Endodermal cell (in vitro differentiated cells): ENCODE measurements at regions not wholly inside any gene's neighbourhood (a gene's known extent, or its start where the extent isn't known, plus 50 kb on each side); places are given as distances from the start of the nearest gene placed in this dataset.
"Not testable (repeated sequence)": the region's sequence is repeated elsewhere in the genome, so short reads cannot be mapped to it uniquely, and the experiment has no call there.

Source experiments
- DNase-seq: peaks from one replicate; pipeline ENCODE4 v3.0.0-alpha.2; 2017
- H3K27ac ChIP-seq: 2 replicates; pipeline ENCODE4 v1.5.1; 2013; ENCODE audit warnings: mild to moderate bottlenecking, low read depth, low read length, moderate library complexity
- H3K27me3 ChIP-seq: 2 replicates; pipeline ENCODE4 v1.6.1; 2013; ENCODE audit warnings: mild to moderate bottlenecking, low read length, moderate library complexity; ENCODE audit not compliant: insufficient read depth, control insufficient read depth, poor library complexity, severe bottlenecking
- H3K36me3 ChIP-seq: 2 replicates; pipeline ENCODE4 v1.7.0; 2013; ENCODE audit warnings: mild to moderate bottlenecking, low read length, moderate library complexity; ENCODE audit not compliant: control insufficient read depth, insufficient read depth
- H3K4me1 ChIP-seq: one replicate; pipeline ENCODE4 v1.7.0; 2013; ENCODE audit warnings: low read length; ENCODE audit not compliant: control insufficient read depth, insufficient read depth
- H3K4me3 ChIP-seq: 2 replicates; pipeline ENCODE4 v1.5.1; 2013; ENCODE audit warnings: mild to moderate bottlenecking, low read length, moderate library complexity
- H3K9ac ChIP-seq: 2 replicates; pipeline ENCODE4 v1.6.1; 2013; ENCODE audit warnings: mild to moderate bottlenecking, low read length, moderate library complexity; ENCODE audit not compliant: poor library complexity, severe bottlenecking; ENCODE audit errors: extremely low read depth
- H3K9me3 ChIP-seq: 2 replicates; pipeline ENCODE4 v1.6.1; 2013; ENCODE audit warnings: mild to moderate bottlenecking, low read length, moderate library complexity; ENCODE audit not compliant: control insufficient read depth
- H3K27ac Mint-ChIP-seq: 2 replicates; pipeline ENCODE4 v1.8.0; 2020; ENCODE audit warnings: mixed read lengths
- H3K27me3 Mint-ChIP-seq: 2 replicates; pipeline ENCODE4 v1.8.0; 2021; ENCODE audit warnings: mild to moderate bottlenecking, mixed read lengths; ENCODE audit not compliant: insufficient read depth
- H3K36me3 Mint-ChIP-seq: 2 replicates; pipeline ENCODE4 v1.8.0; 2020; ENCODE audit warnings: low read depth, mixed read lengths
- H3K4me1 Mint-ChIP-seq: 2 replicates; pipeline ENCODE4 v1.8.0; 2020; ENCODE audit warnings: mixed read lengths
- H3K4me3 Mint-ChIP-seq: 2 replicates; pipeline ENCODE4 v1.8.0; 2020; ENCODE audit warnings: mild to moderate bottlenecking, moderate library complexity, mixed read lengths
- H3K9me3 Mint-ChIP-seq: 2 replicates; pipeline ENCODE4 v1.8.0; 2020; ENCODE audit warnings: mild to moderate bottlenecking, mixed read lengths
- WGBS, 2 experiments: methylation state at CpG; one replicate each; pipeline versions ENCODE4 v1.1.5 to v1.1.7; 2013; ENCODE audit warnings: missing lambda C conversion rate in 2 of 2, mixed read lengths in 1 of 2; ENCODE audit not compliant: insufficient coverage in 1 of 2, insufficient read length in 1 of 2; 5-methylcytosine and 5-hydroxymethylcytosine counted together
- TF ChIP-seq, protein P1 (sequence below): fragments of 200-600 bp; sonication (generic); conservative IDR thresholded peaks from 2 replicates; pipeline ENCODE4 v1.5.0; 2021; ENCODE audit warnings: antibody characterized with exemption, mild to moderate bottlenecking

DNA sequence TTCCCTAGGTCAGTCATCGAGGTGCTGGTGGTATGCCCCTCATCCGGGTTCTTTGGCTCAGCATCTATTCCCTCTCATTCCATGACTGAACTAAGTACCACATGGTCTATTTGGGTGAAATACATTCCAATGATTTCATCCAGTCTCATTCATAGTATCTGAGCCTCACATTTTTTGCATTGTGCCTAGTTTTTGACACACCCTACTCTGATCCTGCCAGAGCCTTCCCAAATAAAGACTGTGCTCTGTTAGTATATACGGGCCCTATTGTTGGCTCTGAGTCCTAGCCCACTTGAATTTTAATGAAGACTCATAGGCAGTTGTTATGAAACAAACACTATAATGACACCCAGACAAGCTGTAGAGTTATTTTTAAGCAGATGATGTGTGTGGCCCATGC is 740.7 kb downstream of the CETN3 start:
- Histone ChIP-seq H3K27ac (no peak overlapping the region), H3K9me3 (no peaks in the 10 kb centered on the region), H3K4me3 (no peak overlapping the region), H3K4me1 (no peaks in the 10 kb centered on the region), H3K9ac (no peak overlapping the region), H3K36me3 (no peaks in the 10 kb centered on the region), H3K27me3 (no peaks in the 10 kb centered on the region)
- WGBS, 2 experiments: 87 to 93% methylated on average over 2 to 3 of the region's 3 CpGs
- Mint-ChIP-seq H3K9me3 (peaks cover 12% of the 10 kb centered on the region), H3K4me3 (no peak overlapping the region), H3K27ac (no peak overlapping the region), H3K27me3 (no peaks in the 10 kb centered on the region), H3K4me1 (no peaks in the 10 kb centered on the region), H3K36me3 (peaks cover 2% of the 10 kb centered on the region)
- no peak for DNase-seq
- TF ChIP-seq, protein P1, sequence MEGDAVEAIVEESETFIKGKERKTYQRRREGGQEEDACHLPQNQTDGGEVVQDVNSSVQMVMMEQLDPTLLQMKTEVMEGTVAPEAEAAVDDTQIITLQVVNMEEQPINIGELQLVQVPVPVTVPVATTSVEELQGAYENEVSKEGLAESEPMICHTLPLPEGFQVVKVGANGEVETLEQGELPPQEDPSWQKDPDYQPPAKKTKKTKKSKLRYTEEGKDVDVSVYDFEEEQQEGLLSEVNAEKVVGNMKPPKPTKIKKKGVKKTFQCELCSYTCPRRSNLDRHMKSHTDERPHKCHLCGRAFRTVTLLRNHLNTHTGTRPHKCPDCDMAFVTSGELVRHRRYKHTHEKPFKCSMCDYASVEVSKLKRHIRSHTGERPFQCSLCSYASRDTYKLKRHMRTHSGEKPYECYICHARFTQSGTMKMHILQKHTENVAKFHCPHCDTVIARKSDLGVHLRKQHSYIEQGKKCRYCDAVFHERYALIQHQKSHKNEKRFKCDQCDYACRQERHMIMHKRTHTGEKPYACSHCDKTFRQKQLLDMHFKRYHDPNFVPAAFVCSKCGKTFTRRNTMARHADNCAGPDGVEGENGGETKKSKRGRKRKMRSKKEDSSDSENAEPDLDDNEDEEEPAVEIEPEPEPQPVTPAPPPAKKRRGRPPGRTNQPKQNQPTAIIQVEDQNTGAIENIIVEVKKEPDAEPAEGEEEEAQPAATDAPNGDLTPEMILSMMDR: no peak

DNA sequence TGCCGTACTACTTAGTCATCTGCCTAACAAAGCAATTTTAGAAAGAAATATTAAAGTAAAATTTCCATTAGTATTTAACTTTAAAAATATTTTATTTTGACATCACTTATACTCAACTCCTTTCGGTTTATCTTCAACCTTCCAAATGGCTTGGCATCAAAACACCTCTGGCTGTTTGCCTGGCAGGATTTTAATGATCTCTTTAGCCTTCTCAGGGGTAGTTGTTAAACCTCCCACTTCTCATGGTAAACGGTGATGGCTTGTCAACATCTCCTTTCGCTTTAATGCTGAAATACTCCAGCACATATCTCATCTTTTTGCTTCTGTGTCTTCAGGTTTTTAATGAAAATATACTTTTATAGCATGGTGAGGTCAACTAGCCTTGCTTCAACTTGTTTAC is 747.1 kb downstream of the CETN3 start:
- no peaks in the 10 kb centered on the region for H3K27me3 Mint-ChIP-seq
- peaks cover 16% of the 10 kb centered on the region for H3K9me3 Mint-ChIP-seq

DNA sequence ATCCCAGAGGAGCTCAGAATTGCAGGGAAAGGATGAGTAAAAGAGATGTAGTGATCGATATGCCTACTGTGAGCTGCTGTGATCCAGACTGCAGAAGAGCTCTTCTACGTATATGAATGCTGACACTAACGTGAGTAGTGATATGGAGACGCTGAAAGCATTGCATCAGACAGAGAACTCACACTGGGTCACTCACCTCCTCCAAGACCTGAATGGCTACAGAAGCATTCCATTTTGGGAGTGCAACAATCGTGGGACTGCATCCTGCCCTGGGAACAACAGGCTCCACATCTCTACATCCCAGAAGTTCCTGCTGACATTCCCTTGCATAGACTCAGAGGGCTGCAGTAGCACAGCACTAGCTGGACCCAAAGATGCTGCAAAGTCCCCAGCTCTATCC is 755.9 kb upstream of the MEF2C start:
- WGBS, 2 experiments: 89 to 91% methylated on average over 5 of the region's 5 CpGs
- H3K4me1 ChIP-seq: no peaks in the 10 kb centered on the region
- Mint-ChIP-seq H3K4me1 (no peaks in the 10 kb centered on the region), H3K27ac (no peak overlapping the region), H3K27me3 (no peaks in the 10 kb centered on the region), H3K9me3 (peaks cover 16% of the 10 kb centered on the region), H3K36me3 (no peaks in the 10 kb centered on the region), H3K4me3 (no peak overlapping the region)
- TF ChIP-seq, protein P1: no peak
- H3K9ac ChIP-seq: no peak overlapping the region
- no peak for DNase-seq
- H3K27ac ChIP-seq: no peak overlapping the region
- no peaks in the 10 kb centered on the region for H3K27me3 ChIP-seq
- H3K9me3 ChIP-seq: peaks cover 8% of the 10 kb centered on the region
- H3K4me3 ChIP-seq: no peak overlapping the region
- no peaks in the 10 kb centered on the region for H3K36me3 ChIP-seq

More for the DNA sequence above, 747.1 kb downstream of the CETN3 start:
- peaks cover 4% of the 10 kb centered on the region for H3K4me1 Mint-ChIP-seq
- TF ChIP-seq, protein P1: no peak
- Histone ChIP-seq H3K9me3 (no peaks in the 10 kb centered on the region), H3K9ac (no peak overlapping the region), H3K4me1 (no peaks in the 10 kb centered on the region), H3K27ac (no peak overlapping the region), H3K27me3 (no peaks in the 10 kb centered on the region), H3K36me3 (no peaks in the 10 kb centered on the region), H3K4me3 (no peak overlapping the region)
- H3K4me3 Mint-ChIP-seq: no peak overlapping the region
- 88 to 96% methylated on average over 3 of the region's 4 CpGs for WGBS, 2 experiments
- H3K36me3 Mint-ChIP-seq: peaks cover 2% of the 10 kb centered on the region
- no peak for DNase-seq
- no peak overlapping the region for H3K27ac Mint-ChIP-seq

DNA sequence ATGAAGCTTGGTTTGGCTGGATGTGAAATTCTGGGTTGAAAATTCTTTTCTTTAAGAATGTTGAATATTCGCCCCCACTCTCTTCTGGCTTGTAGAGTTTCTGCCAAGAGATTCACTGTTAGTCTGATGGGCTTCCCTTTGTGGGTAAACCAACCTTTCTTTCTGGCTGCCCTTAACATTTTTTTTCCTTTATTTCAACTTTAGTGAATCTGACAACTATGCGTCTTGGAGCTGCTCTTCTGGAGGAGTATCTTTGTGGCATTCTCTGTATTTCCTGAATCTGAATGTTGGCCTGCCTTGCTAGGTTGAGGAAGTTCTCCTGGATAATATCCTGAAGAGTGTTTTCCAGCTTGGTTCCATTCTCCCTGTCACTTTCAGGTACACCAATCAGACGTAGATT is 751.2 kb upstream of the MEF2C start:
- H3K27me3 Mint-ChIP-seq, H3K36me3 ChIP-seq, H3K4me3 ChIP-seq, H3K4me1 ChIP-seq, H3K27ac Mint-ChIP-seq, DNase-seq, H3K9ac ChIP-seq, H3K4me3 Mint-ChIP-seq, H3K36me3 Mint-ChIP-seq, H3K27me3 ChIP-seq, H3K27ac ChIP-seq, H3K4me1 Mint-ChIP-seq: not testable (repeated sequence)
- H3K9me3 Mint-ChIP-seq: peaks cover 24% of the 10 kb centered on the region
- WGBS, 2 experiments: 91 to 100% methylated on average over 1 to 2 of the region's 3 CpGs
- H3K9me3 ChIP-seq: peaks cover 13% of the 10 kb centered on the region

DNA sequence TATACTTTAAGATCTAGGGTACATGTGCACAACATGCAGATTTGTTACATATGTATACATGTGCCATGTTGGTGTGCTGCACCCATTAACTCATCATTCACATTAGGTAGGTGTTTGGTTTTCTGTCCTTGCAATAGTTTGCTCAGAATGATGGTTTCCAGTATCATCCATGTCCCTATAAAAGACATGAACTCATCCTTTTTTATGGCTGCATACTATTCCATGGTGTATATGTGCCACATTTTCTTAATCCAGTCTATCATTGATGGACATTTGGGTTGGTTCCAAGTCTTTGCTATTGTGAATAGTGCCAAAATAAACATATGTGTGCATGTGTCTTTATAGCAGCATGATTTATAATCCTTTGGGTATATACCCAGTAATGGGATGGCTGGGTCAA is 747.1 kb upstream of the MEF2C start:
- H3K4me3 ChIP-seq, H3K27me3 ChIP-seq, H3K9ac ChIP-seq, H3K36me3 ChIP-seq, DNase-seq, H3K27ac ChIP-seq, H3K36me3 Mint-ChIP-seq, H3K9me3 ChIP-seq, H3K4me1 ChIP-seq, H3K27ac Mint-ChIP-seq, H3K27me3 Mint-ChIP-seq, H3K4me1 Mint-ChIP-seq, H3K4me3 Mint-ChIP-seq: not testable (repeated sequence)
- H3K9me3 Mint-ChIP-seq: peaks cover 22% of the 10 kb centered on the region
